ENCODE measurements at regions not wholly inside any gene's neighbourhood (a gene's known extent, or its start where the extent isn't known, plus 50 kb on each side); places are given as distances from the start of the nearest gene placed in this dataset.

DNA sequence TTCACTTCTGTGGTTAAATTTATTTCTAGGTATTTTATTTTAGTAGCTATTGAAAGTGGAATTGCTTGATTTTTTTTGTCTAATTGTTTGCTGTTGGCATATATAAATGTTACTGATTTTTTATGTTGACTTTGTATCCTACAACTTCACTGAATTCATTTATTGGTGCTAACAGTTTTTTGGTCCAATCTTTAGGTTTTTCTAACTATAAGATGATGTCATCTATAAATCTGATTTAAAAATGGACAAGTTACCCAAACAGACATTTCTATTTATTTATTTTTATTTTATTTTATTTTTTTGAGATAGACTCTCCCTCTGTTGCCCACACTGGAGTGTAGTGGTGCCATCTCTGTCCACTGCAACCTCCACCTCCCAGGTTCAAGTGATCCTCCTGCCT lies 162.3 kb downstream of the COX7C start:
- DNase-seq (ENCODE audit: low read depth in 3 of 3) = no peak

DNA sequence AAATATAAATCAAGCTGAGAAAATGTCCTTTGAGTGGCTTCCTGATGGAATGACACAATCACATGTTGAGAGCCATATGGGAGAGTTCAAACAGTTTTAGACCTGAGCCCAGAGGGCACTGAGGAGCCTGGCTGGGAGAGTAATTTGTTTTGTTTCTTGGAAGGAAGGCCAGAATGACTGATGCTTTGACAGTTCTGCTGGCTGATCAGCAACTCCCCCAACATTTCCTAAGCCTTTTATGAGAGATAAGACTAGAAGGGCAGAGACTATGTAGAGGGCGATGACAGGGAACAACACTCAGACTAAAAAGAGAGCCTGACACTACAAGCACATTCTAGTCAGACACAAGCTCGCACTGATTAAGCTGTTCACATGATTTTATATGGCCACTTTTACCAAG lies 169.2 kb downstream of the COX7C start:
- DNase-seq (ENCODE audit: low read depth in 3 of 3) = no peak

DNA sequence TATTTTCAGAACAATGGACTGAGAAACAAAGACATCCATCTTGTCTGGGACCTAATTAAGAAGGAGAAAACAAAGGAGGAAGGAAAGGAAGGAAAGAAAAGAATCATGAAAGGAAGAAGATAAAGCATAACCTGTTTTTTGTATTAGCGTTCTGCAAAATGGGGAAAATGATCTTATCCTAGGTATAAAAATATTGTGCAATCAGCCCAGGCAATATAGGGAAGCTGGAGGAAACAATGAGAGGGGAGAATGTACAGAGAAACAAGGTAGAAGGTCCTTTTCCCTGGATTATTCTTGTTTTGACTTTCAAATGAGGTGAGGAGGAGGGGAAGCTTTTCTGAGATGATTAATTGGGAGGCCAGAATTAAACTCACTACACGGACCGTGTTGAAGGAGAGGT lies 177.9 kb downstream of the COX7C start:
- no peak for DNase-seq (ENCODE audit: low read depth in 3 of 3)

DNA sequence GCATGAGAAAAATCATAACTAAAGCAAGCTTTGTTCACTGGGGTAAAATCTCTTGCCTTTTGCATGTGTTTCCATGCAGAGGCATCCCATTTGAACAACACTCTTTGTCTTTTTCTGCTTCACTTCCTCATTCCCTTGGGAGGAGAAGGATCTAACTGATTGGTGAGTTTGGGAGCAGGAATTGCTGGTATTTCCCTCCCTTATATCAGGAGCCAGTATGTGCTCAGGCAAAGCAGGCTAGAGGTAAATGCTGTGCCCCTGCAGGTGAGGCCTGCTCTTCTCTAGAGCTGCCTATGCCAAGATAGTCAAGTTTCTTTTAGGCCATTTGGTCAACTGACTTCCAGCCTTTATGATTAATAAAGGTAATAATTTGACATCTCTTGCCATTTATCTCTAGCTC lies 179.9 kb downstream of the COX7C start:
- DNase-seq (ENCODE audit: low read depth in 3 of 3) = no peak

DNA sequence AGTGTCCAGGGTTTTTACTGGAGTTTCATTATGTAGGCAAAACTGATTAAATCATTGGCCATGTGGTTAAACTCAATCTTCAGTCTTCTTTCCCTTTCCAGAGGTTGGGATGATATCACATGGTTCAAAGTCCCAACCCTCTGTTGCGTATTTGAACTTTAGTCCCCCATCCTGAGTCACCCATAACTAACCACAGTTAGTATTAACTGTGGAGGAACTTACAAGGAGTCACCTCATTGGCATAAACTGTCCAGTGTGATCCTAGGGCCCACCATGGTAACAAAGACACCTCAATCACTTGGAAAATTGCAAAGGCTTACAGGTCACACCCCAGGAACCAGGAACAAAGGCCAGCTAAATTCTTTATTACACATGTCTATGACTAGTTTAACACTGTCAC lies 188.5 kb downstream of the COX7C start:
- DNase-seq (ENCODE audit: low read depth in 3 of 3) = no peak

DNA sequence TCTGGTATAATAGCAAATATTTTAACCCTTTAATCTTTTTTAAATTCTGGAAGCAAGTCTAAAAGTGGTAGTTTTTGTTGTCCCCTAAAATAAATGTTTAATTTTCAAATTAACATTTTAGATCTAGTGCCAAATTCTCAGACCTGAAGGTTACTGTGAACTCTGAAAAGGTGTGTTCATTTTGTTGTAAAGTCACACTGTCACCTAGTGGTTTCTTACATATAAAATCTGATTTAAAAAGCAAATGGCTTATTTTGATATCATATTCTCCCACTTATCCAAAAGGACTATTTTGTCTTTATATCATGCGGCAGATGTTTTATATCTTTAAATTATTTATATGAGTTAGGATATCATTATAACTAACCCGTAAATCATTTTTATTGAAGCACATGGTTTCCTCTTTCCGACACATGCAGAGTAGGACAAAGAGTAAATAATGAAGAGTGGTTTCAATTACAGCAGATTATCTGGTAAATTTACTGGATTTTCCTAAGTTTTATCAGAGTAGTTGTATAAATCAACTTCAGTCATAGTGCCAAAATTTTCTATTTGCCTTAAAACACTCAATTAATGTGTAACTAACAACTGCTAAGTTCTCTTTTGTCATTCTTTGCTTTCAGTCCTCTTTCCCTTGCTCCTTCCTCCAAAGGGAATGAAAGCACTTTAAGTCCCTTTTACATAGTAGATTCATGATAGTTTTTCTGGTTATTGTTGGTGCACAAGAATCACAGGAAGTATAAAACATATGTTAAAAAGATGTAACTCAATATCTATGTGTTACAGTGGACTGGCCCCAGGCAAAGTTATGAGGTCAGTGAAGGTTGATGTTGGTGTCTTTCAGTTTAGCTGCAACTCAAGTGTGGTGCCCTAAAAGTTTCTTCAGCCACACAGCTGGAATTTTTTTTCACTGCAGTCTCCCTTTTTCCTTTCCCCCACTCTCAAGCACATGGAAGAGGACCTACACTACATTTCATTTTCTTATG lies 189.6 kb downstream of the COX7C start:
- DNase-seq (ENCODE audit: low read depth in 3 of 3) = no peak

DNA sequence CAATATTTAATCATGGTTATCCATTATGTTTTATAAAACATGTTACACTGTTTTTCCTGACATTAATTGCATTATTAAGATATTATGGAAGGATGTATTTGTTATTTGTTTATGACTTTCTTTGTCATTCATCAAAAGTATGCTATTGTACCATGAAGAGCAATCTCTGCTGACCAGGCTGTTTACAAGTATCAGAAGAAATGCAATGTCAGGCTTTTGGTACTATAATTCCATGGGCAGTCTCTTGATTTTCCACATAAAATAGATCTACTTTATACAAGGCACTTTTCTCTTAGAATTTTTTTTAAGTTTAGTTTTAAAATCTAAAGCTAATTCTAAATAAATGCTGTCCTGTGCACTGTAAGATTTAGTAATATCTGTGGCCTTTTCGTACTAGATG lies 196.6 kb downstream of the COX7C start:
- DNase-seq (ENCODE audit: low read depth in 3 of 3) = no peak

DNA sequence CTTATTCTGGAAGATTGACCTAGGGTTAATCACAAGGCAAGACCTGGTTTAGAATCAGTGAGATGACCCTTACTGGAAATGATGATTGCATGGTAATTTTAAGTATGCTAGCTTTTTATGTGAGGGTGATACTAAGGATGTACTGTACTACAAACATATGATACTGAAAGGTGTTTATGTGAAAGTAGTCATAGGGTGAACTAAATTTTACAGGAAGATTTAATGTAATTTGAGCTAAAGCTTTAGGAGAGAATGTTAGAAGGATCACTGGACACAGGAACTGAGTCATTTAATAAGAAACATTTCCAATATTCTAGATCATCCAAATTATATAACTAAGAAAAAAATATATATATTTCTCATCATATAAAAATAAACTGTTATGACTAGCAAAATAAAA lies 197.2 kb downstream of the COX7C start:
- no peak for DNase-seq (ENCODE audit: low read depth in 3 of 3)

DNA sequence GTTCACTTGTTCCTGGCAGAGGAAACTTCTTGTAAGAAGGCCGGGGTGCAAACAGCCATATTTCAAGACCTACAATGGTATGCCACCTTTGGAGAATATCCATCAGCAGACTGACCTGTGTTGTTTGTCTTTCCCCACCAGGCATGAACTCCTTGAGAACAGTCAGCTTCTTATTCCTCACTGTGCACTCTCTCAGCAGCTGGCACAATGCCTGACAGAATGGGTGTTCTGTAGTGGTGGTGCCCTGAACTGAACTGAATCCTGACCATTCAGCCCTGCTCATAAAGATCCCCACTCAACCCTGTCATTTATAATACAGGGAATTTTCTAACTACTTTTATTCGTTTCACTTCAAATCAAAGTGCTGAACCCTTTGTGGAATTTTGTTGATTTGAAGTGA lies 206.9 kb downstream of the COX7C start:
- DNase-seq (ENCODE audit: low read depth in 3 of 3) = no peak

DNA sequence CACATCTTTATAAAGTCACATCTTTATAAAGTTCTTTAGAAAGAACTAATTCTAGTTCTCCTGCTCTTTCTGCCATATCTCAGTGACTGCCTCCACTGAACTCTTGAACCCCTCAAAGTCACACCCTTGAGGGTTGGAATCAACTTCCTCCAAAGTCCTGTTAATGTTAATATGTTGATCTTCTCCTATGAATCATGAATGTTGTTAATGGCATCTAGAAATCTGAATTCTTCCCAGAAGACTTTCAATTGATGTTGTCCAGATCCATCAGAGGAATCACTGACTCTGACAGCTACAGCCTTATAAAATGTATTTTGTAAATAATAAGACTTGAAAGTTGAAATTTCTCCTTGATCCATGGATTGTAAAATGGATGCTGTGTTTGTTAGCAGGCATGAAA lies 213.4 kb downstream of the COX7C start:
- DNase-seq (ENCODE audit: low read depth in 3 of 3) = no peak

DNA sequence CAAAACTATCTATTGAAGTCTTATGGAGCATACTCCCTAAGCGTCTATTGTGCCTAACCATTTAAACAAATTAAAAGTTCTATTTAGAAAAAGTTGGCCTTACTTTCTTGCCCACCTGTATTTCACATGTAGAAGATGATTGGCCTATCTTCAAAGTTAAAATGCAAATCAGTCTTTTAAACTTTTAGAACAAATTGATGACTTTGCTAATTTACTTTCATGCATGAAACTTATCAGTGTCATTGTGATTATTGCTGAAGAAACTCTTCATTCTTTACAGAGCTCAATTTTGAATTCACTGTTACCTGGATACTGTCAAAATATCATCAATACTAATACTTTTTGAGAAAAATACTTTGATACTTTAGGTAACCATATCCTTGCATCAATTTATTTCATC lies 216.1 kb downstream of the COX7C start:
- no peak for DNase-seq (ENCODE audit: low read depth in 3 of 3)

DNA sequence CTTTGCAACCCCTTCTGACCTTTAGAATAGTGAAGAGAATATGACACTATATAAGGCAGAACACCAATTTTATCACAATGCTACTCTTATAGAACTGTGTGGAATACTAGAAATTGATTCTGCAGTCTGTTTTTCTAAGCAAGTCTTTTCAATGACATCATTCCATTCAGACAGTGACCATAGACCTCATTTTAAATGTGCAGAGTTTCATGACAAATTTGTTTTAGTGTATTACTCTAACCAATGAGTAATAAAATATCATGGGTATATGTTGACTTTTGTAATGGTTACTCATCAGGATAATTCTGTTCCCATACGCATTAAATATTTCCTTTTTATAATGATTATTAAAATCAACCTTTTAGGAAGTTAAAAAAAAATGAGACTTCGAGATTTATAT lies 219.9 kb downstream of the COX7C start:
- DNase-seq (ENCODE audit: low read depth in 3 of 3) = no peak

DNA sequence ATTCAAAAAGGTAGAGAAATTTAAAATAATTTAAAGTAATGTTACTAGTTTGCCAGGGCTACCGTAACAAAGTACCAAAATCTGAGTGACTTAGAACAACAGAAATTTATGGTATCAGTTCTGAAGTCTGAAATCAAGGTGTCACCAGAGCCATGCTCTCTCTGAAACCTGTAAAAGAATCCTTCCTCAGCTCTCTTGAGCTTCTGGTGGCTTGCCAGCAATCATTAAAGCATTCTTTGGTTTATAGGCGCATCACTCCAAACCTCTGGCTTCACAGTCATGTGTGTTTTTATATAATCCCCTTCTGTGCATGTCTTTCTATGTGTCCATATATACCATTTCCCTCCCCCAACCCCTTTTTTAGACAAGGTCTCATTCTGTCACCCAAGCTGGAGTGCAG lies 220.3 kb downstream of the COX7C start:
- DNase-seq (ENCODE audit: low read depth in 3 of 3) = no peak

DNA sequence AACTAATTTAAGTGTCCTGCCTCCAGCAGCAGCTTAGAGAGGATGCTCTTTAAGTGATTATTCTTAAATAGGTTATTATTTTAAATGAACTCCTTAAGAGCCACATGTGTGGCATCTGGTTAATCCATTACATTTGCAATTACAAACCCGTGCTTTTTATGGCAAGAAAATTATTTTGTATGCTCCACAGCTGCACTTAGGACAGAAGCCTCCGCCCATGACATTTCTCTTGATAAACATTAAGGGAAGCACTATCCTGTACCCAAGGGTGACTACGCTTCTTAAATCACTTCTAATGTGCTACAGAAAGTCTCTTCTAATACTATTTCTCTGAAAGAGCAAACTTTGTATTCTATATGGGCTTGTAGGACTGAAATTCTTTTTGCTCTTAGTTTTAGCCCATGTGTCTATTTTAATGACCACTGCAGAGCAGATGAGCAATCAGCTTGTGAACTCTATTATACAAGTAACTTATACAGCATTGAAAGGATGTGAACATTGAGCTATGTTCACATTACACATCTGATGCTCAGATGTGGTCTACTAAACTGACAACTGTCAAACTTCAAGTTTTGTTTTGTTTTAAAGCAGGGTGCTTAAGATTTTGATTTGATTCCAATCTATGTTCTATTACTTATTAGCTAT lies 223.4 kb downstream of the COX7C start:
- no peak for DNase-seq (ENCODE audit: low read depth in 3 of 3)

DNA sequence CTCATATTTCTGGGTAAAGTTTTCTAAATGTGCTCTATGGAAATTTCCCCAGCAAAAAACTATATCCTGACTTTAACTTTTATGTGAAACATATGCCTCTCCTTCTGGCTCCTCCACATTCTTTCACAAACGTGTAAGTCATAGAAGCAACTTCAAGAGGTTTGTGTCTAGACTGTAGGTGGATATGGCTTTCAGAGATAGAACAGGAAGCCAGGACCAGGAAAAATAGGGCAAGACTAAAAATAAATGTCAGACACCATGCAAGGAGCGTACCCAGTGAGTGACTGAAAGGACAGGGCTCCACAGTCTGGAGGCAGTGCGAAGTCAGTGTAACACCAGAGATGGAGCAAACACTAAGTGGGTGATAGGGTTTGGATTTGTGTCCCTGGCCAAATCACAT lies 240.7 kb downstream of the COX7C start:
- no peak for DNase-seq (ENCODE audit: low read depth in 3 of 3)

DNA sequence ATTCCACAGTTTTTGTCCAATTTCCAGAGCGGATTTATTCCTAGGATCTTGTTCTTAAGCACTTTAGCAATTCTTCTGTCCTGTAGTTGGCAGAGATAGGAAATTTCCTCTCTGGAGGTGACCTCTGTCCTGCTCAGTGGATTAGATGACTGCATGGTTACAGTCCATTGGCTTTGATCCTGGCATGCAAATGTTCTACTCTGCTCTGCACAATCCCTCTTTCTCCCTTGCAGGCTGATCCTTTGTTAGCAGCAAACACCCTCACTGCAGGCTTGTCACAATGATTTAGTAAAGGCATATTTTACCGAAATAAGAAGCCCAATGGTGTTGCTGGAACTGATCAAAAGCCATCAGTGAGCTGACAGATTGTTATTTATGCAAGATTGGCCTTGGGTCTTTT lies 243.8 kb downstream of the COX7C start:
- no peak for DNase-seq (ENCODE audit: low read depth in 3 of 3)

DNA sequence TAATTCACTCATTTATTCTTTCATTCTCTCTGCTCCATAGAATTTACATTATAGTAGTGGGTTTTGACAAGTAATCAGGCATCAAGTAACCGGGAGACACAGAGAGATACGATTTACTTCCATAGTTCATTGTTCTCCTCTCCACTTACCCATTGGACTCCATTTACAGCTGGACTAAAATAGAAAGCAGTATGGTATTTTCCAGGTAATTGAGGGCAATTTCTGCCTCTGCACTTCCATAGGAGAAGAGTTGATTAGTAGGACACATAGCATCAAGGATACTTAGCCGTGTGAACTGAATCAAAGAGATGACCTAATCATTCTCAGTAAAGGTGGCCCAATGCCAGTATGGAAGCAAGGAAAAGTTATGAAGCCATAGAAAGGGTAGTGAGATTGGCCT lies 244.4 kb downstream of the COX7C start:
- no peak for DNase-seq (ENCODE audit: low read depth in 3 of 3)

DNA sequence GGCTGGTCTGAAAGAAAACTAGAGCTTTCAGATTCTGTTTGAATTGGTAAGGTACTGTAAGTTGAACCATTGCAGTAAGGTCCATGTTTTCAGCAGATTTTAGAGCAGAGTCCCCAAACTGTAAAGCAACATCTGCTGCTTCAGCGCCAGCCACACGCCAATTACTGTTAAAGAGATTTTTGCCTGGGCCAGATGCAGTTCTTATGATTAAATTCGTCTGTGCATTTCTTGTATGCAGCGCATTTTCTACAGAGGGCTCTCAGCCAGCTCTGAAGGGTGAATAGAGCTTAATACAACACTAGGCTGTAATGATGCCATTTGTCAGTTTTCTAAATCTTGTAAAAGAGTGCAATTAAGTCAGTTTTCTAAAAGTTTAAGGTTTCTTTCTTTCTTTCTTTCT lies 246.3 kb downstream of the COX7C start:
- no peak for DNase-seq (ENCODE audit: low read depth in 3 of 3)

DNA sequence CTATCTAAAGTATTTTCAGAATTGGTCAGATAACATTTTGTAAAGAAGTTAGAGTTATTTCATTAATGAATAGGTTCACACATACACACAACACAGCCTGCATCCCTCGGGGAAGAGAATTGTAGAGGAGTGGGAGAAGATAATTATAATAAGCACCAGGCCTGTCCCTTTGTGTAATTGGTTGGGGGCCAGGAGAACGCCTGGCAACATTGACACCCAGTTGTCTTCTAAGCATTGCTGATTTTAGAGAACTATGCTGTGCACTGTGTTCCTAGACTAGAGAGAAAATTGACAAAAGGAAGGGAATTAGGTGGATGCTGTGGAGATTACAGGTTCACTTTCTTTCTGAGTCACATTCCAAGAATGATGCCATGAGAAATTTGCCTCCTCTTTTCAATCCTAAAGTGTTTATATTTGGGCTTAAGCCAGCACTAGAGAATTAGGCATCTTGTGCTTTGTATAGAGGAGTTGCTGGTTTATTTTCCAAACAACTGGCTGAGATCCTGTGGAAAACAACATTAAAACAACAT lies 247.6 kb downstream of the COX7C start:
- DNase-seq (ENCODE audit: low read depth in 3 of 3) = no peak

DNA sequence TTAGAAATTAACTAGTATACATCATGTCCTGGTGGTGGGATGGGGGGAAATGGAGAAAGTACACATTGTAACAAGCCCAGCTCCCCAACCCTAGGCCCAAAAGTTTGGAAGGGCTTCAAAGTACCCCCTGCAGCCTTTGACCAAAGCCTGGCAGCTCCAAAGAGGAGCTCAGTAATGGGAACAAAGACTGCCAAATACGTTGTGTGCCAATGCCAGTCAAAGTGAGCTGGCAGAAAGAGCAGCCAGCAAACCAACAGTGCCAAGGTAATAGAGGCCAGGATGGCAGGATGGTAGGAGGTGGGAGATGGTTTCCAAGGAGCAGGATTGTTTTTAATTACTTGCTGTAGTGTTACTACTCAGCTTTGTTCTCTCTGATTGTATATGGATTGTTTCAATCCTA lies 248.3 kb downstream of the COX7C start:
- DNase-seq (ENCODE audit: low read depth in 3 of 3) = no peak

DNA sequence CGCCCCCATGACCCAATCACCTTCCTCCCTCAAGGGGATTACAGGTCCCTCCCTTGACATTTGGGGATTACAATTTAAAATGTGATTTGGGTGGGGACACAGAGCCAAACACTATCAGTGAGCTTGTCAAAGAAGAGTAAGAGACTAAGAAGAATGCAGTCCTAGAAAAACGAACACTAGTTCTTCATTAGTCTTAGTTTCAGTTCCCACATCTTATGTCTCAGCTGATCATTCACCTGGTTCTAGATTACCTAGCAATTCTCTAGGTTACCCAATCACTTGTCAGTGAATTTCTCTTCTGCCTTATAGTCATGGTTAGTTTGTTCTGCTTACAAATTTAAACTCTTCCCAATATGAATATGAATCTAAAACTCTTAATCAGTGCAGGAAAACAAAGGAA lies 251.5 kb downstream of the COX7C start:
- no peak for DNase-seq (ENCODE audit: low read depth in 3 of 3)

DNA sequence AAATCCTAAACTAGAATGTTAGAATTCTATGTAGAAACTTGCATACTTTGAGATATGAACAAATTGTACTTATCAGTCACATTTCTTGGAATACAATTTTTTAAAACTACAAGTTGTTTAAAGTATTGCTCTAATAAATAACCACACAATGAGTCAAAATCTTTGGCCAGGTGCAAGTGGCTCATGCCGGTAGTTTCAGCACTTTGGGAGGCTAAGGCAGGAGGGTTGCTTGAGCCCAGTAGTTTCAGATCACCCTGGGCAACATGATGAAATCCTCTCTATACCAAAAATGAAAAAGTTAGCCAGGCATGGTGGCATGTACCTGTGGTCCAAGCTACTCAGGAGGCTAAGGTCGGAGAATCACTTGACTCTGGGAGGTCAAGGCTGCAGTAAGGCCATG lies 257.8 kb downstream of the COX7C start:
- no peak for DNase-seq (ENCODE audit: low read depth in 3 of 3)

DNA sequence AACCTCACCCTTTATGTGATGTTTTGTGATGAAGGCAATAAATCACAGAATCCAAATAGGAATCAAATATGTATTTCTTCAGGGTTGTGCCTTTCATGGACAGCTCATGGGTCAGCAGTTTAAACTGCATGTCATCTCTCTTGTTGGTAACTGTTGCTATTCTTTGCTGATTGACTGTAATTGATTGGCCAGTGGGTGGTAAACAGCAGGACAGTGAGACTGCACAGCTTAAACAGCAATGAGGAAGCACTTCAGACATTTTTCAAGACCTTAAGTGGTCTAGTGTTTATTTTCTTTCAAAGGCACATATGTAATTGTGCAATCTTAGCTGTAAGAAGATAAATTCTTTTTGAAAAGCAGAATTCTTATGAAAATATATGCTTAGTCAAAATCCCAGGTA lies 260.5 kb downstream of the COX7C start:
- no peak for DNase-seq (ENCODE audit: low read depth in 3 of 3)

All from stimulated activated CD4-positive, alpha-beta T cell treated with anti-CD3 and anti-CD28 coated beads, TNF-alpha, amount 100 ng/mL, for 4 hours (primary cell).